HG03575 (cell line): ENCODE measurements at regions not wholly inside any gene's neighbourhood (a gene's known extent, or its start where the extent isn't known, plus 50 kb on each side); places are given as distances from the start of the nearest gene placed in this dataset.

Source experiments
- ATAC-seq: cut with Tn5 transposase; IDR thresholded peaks from one replicate; pipeline ENCODE4 v1.9.1; 2021; ENCODE audit not compliant: unreplicated experiment, insufficient number of reproducible peaks, low FRiP score; ENCODE audit errors: extremely low read depth

DNA sequence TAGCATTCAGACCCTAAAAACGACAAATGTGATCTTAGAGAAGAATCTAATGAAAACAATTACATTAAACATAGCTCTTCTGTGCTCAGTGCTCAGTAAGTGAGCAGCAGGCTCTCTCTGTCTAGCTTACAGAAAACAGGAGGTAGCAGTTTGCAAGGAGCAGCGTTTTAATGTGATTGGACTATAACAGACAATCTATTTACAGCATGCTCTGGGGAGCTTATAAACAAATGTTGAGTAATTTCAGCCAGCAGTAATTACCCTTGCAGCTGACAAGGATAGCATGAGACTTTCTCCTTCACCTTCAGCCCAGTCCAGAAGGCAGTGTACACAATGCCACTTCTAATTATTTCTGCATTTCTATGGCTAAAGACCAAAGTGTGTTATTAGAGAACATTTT is 270.4 kb downstream of the FIGN start:
- no peak for ATAC-seq

DNA sequence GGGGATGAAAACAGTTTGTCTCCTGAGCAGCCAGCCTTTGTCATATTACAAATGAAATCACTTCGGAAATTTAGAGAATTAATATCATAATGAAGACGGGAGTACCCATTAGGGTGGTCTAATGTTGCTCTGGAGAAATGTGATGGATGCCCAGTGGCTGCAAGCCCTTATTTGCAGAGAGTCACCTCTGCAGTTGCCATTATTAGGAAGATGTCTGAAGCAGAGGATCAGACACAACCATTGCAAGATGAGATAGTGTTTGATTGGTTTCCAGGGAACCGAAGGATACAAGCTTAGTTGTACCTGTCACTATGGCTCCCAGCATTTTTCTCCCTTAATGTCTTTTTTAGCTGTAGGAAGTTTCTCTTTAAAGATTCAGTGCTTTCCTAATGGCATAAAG is 272.4 kb downstream of the FIGN start:
- ATAC-seq = no peak

DNA sequence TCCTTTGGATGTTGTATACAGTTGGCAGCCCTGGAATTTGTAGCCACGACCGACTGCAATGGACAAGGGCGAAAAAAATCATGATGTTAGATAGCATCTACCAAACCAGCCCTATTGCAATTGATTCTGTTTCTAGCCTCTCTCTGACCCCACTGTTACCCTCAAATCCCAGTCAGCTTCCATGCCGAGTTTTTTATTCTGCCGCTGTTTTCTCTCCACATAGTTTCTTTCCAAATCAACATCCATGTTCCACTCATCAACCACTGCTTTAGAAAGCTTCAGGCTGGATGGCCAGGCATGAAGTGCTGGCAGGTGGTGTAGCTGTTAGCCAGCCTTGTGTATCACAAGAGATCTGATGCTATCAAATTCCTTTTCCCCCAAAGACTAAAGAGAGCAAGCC is 272.8 kb downstream of the FIGN start:
- ATAC-seq = no peak

DNA sequence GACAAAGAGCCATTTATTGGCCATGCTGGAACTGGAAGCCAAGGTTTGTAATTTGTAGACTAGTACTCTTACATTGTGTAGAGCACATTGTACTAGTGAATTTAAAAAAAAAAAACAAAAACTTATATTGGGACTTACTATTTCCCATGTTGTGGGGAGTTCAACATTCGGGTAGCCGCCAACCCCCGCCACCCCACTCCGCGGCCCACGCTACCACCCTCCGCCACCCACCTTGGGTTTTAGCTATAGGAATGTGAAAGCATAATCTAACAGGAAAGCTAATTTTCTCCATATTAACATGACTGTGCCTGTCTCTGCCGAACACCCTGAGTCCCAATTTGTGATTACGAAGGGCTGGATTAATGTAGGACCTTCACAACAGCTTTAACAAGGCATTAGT is 275.8 kb downstream of the FIGN start:
- ATAC-seq = no peak

DNA sequence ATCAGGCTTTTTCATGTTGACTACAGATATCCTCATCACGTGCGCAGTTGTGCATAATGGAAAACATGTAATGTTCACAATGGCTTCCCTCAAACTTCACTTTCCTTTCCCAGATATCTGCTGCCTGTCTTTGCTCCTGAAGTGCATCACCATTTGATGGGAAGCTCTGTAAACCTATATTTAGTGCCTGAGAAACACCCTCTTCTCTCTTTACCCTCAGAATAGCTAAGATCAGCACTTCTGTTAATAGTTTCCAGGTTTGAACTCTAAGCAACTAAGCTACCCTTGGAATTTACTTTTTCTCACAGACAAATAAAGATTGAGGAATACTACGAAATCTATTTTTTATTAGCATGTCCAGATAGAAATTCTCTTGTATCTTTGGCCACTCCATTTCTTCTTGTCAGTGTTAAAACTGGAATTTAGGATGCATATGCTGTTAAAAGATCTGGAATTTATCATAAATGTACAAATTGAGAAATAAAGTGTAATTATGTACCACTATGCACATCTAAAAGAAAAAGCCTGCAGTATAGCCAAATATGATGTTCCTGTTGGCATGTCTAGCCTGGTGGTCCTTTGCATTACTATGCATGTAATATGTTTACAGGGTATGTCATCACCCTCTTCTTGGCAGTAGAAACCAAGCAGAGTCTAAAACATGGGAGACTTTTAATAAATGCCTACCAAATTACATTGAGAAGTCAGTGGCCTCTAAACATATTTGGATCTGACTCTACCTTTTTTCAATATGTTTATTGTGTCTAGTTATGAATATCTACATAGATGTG is 278.7 kb downstream of the FIGN start:
- no peak for ATAC-seq

DNA sequence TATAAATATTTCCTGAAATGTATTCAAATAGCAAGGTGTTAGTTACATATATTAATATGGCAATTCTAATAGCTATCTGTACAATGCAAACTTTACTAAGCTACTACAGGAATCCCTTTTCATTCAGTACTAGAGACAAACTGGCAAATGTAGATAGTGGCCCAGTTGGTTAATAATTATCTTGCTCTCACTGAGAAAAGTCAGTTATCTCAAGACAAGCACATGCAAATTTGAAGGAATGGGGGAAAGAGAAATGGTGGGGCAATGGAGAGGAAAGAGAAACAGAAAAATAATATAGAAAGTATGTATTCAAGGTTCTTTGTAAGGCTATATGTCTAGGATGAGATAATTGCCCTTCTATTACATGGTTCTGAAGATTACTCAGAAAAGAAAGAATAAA is 280.0 kb downstream of the FIGN start:
- ATAC-seq = peak; percentile 81

DNA sequence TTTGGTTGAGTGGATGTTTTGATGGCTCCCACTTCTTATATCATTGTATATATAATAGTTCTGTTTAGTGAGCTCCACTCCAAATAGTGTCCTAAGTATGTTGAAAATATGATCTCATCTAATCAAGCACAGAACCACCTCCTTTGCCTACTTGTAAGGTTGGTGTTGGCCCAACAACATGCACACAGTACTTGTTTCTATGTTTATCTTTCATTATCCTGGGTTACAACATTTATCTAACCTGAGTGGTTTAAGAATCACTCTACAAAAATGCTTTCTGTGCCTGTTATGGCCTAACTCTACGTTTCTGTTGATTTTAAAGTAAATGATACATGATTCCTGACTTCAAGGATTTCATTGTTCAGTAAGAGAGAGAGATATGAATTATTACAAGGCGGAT is 281.9 kb downstream of the FIGN start:
- no peak for ATAC-seq

DNA sequence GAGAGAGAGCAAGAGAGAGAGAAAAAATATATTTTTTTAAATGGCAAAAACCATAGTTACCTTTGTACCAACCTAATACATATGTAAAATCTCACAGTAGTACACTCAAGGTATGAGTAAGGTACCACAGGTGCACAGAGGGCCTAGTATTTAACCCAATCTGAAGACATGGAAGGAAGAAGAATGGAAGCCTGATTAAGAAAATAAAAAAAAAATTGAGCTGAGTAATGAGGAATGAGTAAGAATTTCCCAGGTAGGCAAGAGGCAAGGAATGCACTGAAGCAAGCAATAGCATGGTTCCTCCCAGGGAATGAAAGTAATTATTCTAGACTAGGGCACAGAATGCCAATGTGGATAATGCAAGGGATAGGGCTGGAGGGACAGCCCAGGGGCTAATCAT is 294.2 kb downstream of the FIGN start:
- no peak for ATAC-seq

DNA sequence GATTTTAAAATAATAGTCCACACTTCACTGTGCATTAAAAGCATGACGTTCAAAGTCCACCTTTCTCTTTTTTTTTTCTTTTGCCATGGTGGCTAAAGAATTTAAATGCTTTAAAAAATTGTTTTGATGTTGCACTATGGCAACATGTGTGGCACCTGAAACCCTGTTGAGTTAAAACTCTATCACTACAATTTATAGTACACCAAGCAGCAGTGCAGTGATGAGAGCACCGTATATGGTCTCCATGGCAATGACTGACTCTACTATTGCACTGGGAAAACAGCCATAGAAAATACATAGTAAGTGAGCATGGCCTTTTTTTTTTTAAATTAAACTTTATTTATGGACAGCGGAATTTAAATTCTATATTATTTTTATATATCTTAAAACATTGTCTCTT is 298.8 kb downstream of the FIGN start:
- ATAC-seq = no peak

DNA sequence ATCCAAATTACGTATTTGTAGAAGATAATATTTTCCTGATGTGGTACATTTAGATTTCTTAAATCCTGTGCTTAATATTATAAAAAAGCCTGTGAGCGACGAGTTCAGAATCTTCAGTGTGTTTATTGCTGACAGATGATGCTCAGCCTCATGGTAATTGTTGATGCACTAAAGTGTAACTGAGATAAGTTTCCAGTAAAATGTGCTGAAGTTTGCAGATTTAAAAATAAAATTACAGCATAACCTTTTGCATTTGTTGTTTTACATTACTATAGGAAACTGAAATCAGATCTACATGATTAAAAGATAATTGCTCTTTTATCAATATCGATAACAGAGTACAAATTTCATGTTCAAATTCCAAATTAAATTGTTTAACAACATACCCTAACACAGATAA is 307.6 kb downstream of the FIGN start:
- ATAC-seq = no peak

DNA sequence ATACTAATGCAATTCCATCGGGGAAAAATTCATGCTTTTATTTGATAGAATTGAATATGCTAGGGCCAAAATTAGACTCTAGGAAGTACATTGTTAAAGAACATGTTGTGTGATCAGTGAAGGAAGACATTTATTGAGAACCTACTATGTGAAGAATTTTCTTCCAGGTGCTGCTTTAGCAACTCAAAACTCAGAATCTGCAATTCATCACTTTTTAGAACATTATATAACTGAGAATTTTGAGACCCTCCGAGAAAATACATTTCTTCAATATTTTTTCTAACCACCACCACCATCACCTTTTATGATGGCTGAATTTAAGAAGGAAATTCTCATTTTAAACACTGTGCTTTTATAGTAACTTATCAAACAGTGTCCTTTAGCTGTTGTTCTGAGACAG is 315.2 kb downstream of the FIGN start:
- no peak for ATAC-seq

DNA sequence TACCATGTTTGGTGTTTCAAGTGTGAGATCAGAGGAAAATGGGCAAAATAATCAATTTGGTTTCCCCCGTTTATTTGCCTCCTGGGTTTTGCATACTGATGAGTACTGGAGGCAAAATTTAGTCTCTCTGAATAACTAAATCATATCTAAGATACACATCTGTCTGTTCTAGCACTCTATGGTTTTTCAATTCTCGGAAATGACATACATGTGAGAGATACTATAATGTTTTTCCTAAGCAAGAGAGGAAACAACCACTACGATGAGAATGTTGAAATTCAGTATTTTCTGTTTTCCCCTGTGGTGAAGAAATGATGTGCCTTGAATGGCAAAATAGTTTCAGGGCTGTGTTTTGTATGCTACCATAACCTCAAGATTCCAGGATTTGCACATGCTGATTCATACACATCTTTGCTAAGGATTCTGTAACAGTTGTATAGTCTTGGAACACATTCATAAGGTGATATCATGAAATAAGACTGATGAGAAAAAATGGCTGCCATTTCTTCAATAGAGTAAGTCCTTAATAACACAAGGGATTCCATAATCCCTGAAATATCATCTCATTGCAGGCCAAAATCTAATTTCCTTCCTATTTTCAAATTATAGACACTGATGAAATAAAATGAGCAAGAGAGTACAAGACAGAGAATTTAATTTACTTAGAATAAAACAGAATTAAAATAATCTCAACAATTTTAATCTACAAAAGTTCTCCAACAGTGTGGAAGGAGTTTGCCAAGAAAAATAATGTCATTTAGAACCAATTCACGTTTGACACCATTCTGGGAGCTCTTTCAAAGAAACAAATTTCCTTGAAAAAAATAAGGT is 316.6 kb downstream of the FIGN start:
- ATAC-seq = no peak

DNA sequence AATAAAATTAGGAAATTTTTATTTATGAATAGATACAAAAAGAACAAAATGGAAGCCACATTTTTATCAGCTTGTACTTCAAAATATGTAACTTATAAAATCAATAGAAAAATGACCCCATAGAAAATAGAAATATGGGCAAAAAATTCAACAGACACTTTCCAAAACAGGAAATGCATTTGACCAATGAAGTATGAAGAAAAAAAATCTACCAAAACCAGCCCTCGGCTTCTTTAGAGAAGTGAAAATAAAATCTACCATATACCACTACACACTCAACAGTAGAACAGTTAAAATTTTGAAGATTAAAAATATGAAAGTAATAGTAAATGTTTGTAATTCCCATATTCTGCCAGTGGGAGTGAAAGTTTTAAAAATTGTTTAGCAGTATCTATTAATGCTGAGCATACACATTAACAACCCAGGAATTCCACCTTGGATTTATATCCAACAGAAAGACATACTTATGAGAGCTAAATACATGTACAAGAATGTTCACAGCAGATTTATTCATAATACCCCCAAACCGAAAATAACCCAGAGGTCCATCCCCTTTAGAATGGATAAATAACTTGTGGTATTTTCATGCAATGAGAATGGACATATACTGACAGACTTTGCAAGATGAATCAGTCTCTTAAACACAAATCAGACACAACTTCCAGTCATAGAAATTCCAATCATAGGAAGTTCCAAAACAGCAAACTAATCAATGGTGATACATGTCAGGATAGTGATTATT is 318.0 kb downstream of the FIGN start:
- ATAC-seq = peak; percentile 86

DNA sequence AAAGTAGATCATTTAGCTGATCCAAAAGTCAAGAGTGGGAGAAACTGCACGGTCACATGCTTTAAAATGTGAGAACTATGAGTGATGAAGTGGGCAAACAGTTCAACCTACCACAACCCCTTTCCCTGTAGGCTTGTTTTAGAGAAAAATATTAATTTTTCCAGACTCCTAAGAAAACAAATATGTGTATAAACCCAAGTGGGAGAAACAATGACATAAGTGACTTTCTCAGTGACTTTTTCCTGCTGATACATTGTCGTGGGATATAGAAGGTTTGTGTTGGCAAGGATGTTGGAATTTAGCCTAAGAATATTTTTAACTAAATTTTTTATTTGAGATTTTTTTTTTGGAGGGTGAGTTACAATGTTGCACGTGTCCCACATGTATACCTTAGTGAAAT is 321.7 kb downstream of the FIGN start:
- no peak for ATAC-seq

DNA sequence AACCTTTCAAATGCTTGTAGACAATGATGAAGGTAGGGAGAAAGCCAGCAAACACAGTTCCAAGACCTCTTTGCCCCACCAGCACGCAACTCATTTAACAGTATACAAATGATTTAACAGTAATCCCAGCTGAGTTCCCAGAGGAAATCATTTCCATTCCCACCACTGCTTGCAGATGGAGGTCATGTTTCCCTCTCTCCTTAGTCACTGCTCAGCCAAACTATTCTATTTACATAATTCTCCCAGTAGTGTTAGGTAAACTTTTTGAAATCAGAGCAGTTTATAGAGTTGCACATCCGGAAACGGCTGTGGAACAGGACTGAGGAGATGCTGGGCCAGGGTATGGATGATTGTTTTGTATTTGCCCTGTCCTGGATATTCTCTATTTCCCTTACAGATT is 328.5 kb downstream of the FIGN start:
- ATAC-seq = no peak

DNA sequence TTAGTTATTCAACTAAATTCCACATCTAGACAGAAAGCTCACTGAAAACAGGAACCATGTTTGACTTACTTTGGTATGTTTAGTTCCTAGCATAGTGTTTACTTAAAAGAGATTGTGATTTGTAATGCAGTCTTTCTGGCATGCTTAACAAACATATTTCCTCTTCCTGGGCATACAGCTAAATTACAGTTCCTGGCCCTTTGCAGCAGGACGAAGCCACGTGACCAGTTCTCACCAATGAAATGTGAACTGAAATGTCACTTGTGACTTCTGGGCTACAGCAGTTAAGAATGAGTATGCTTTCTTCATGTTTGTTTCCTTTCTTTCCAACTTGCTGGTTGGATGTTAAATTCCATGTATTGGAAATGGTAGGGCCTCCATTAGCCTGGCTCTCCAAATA is 330.5 kb downstream of the FIGN start:
- no peak for ATAC-seq

DNA sequence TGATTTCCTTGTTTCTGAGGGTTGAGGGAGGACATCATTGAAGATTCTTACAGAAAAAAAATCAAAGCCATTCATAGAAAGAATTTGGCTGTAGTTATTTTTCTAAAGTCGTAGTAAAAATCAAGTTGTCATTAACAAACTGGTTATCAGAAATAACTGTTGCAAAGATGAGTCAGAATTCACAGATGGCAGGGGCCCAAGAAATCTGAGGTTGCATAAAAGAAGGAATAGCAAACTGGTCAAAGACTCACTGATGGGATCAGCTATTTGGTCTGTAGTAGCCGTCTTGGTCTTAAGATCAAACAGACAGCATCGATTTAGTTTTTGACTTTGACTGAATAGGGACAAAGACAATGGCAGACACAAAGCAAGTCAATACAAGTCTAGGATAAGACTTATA is 334.3 kb downstream of the FIGN start:
- no peak for ATAC-seq

DNA sequence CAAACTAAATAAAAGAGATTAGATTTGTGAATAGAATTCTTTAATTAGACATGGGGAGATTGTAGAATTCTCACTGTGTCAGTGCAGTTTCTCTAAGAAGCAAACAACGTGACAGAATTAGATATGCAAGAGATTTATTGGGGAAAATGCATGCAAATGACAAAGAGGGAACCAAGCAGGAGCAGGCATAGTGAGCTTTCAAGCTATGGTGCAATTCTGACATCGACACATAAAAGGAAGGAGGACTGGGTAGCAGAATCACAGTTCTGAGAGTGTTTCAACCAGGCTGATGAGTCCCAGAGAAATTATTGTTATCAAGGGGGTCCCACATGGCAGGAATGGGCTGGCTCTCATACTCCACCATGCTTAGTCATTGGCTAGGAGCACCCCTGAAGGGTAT is 338.4 kb downstream of the FIGN start:
- no peak for ATAC-seq

DNA sequence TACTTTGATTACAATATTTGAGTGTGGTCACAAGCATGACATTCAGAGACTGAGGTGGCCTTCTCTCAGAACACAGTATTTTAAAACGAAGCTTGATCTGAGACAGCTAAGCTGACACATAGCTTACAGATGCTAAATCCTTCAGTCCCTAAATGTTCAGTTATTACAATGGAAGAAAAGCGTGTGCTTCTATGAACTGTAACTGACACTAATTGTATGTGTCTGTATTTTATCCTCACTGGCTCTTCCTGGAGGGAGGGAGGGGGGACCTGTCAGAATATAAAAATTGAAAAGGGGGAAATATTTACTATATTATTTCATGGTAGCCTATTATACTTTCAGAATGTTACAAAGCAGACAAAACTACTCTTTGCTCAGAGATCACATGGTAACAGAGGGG is 340.2 kb downstream of the FIGN start:
- ATAC-seq = no peak

DNA sequence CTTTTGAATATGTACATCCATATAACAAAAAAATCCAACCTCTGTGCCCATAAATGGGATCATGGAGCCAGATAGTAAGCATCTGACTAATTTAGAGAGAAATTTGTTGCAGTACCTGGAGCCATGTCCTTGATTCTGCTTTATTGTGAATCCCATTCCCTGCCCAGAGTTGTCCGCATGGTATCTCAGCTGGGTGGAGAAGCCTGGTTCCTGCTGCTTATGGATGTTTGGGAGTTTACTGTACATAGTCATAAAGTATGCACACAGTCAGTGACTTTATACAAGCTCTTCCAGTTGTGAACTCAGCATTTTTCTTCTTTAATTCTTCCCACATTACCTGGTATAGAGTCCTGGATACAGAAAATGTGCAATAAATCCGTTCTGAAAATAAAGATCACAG is 346.0 kb downstream of the FIGN start:
- no peak for ATAC-seq
